Endodermal cell (in vitro differentiated cells): ENCODE measurements at regions not wholly inside any gene's neighbourhood (a gene's known extent, or its start where the extent isn't known, plus 50 kb on each side); places are given as distances from the start of the nearest gene placed in this dataset.
"Not testable (repeated sequence)": the region's sequence is repeated elsewhere in the genome, so short reads cannot be mapped to it uniquely, and the experiment has no call there.

Source experiments
- DNase-seq: peaks from one replicate; pipeline ENCODE4 v3.0.0-alpha.2; 2017
- H3K27ac ChIP-seq: 2 replicates; pipeline ENCODE4 v1.5.1; 2013; ENCODE audit warnings: mild to moderate bottlenecking, low read depth, low read length, moderate library complexity
- H3K27me3 ChIP-seq: 2 replicates; pipeline ENCODE4 v1.6.1; 2013; ENCODE audit warnings: mild to moderate bottlenecking, low read length, moderate library complexity; ENCODE audit not compliant: insufficient read depth, control insufficient read depth, poor library complexity, severe bottlenecking
- H3K36me3 ChIP-seq: 2 replicates; pipeline ENCODE4 v1.7.0; 2013; ENCODE audit warnings: mild to moderate bottlenecking, low read length, moderate library complexity; ENCODE audit not compliant: control insufficient read depth, insufficient read depth
- H3K4me1 ChIP-seq: one replicate; pipeline ENCODE4 v1.7.0; 2013; ENCODE audit warnings: low read length; ENCODE audit not compliant: control insufficient read depth, insufficient read depth
- H3K4me3 ChIP-seq: 2 replicates; pipeline ENCODE4 v1.5.1; 2013; ENCODE audit warnings: mild to moderate bottlenecking, low read length, moderate library complexity
- H3K9ac ChIP-seq: 2 replicates; pipeline ENCODE4 v1.6.1; 2013; ENCODE audit warnings: mild to moderate bottlenecking, low read length, moderate library complexity; ENCODE audit not compliant: poor library complexity, severe bottlenecking; ENCODE audit errors: extremely low read depth
- H3K9me3 ChIP-seq: 2 replicates; pipeline ENCODE4 v1.6.1; 2013; ENCODE audit warnings: mild to moderate bottlenecking, low read length, moderate library complexity; ENCODE audit not compliant: control insufficient read depth
- H3K27ac Mint-ChIP-seq: 2 replicates; pipeline ENCODE4 v1.8.0; 2020; ENCODE audit warnings: mixed read lengths
- H3K27me3 Mint-ChIP-seq: 2 replicates; pipeline ENCODE4 v1.8.0; 2021; ENCODE audit warnings: mild to moderate bottlenecking, mixed read lengths; ENCODE audit not compliant: insufficient read depth
- H3K36me3 Mint-ChIP-seq: 2 replicates; pipeline ENCODE4 v1.8.0; 2020; ENCODE audit warnings: low read depth, mixed read lengths
- H3K4me1 Mint-ChIP-seq: 2 replicates; pipeline ENCODE4 v1.8.0; 2020; ENCODE audit warnings: mixed read lengths
- H3K4me3 Mint-ChIP-seq: 2 replicates; pipeline ENCODE4 v1.8.0; 2020; ENCODE audit warnings: mild to moderate bottlenecking, moderate library complexity, mixed read lengths
- H3K9me3 Mint-ChIP-seq: 2 replicates; pipeline ENCODE4 v1.8.0; 2020; ENCODE audit warnings: mild to moderate bottlenecking, mixed read lengths
- WGBS, 2 experiments: methylation state at CpG; one replicate each; pipeline versions ENCODE4 v1.1.5 to v1.1.7; 2013; ENCODE audit warnings: missing lambda C conversion rate in 2 of 2, mixed read lengths in 1 of 2; ENCODE audit not compliant: insufficient coverage in 1 of 2, insufficient read length in 1 of 2; 5-methylcytosine and 5-hydroxymethylcytosine counted together

DNA sequence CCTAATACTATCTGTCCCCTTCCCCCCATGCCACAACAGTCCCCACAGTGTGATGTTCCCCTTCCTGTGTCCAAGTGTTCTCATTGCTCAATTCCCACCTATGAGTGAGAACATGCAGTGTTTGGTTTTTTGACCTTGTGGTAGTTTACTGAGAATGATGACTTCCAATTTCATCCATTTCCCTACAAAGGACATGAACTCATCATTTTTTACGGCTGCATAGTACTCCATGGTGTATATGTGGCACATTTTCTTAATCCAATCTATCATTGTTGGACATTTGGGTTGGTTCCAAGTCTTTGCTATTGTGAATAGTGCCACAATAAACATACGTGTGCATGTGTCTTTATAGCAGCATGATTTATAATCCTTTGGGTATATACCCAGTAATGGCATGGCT, 56.9 kb upstream of the SPIN3 start:
- not testable (repeated sequence) for H3K4me1 ChIP-seq, H3K27ac ChIP-seq, H3K27me3 ChIP-seq, H3K27ac Mint-ChIP-seq, H3K27me3 Mint-ChIP-seq, H3K36me3 ChIP-seq, H3K9ac ChIP-seq, DNase-seq, H3K9me3 ChIP-seq, H3K4me3 Mint-ChIP-seq, H3K4me3 ChIP-seq, H3K36me3 Mint-ChIP-seq, H3K4me1 Mint-ChIP-seq
- peaks cover 72% of the 10 kb centered on the region for H3K9me3 Mint-ChIP-seq
- 100% methylated on average over 1 of the region's 2 CpGs; no CpG with 5 or more reads in 1 of the 2 experiments for WGBS, 2 experiments
